ENCODE measurements at regions not wholly inside any gene's neighbourhood (a gene's known extent, or its start where the extent isn't known, plus 50 kb on each side); places are given as distances from the start of the nearest gene placed in this dataset.
"Not testable (repeated sequence)": the region's sequence is repeated elsewhere in the genome, so short reads cannot be mapped to it uniquely, and the experiment has no call there.

GRCh38 chr16:35102780-35103403 is 1643.5 kb downstream of the TP53TG3F start:
- DNase-seq (ENCODE audit: low spot score) = no peak
- Mint-ChIP-seq H3K4me1 (ENCODE audit: low read depth) (no peaks in the 10 kb centered on the region), H3K9me3 (peaks cover 32% of the 10 kb centered on the region), H3K27ac (no peak overlapping the region), H3K27me3 (ENCODE audit: low read depth) (no peaks in the 10 kb centered on the region), H3K4me3 (no peak overlapping the region), H3K36me3 (ENCODE audit: low read depth) (no peaks in the 10 kb centered on the region)

DNA sequence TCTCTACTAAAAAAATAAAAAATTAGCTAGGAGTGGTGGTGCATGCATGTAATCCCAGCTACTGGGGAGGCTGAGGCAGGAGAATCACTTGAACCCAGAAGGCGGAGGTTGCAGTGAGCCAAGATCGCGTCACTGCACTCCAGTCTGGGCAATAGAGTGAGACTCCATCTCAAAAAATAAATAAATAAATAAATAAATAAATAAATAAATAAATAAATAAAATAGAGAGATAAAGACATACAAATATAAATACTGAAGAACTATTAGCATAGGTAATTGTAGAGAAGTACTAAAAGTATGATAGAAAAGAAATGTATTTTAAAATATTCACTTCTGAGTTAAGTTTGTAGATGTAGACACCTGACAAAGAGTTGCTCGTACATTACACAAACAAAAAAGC is 1652.4 kb downstream of the TP53TG3F start:
- not testable (repeated sequence) for H3K4me3 Mint-ChIP-seq; H3K27ac Mint-ChIP-seq; H3K27me3 Mint-ChIP-seq (ENCODE audit: low read depth); H3K36me3 Mint-ChIP-seq (ENCODE audit: low read depth); H3K4me1 Mint-ChIP-seq (ENCODE audit: low read depth); DNase-seq (ENCODE audit: low spot score)
- peaks cover 18% of the 10 kb centered on the region for H3K9me3 Mint-ChIP-seq

DNA sequence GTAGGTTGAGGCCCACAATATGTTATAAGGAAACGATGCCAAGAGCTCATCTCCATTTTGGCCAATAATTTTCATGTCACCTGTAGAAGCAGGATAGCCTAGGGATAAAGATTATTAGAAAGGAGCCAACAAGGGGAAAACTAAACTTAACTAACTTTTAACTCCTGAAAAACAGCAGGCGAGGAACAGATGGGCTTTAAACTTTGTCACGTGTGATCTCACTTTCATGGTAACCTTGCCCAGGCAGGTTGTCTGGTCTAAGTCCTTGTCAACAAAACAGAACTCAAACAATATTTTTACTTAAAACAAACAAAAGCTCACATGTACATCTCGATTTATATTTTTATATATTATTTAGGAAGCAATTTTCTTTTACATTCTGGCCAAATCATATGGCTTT is 1672.0 kb downstream of the TP53TG3F start:
- peaks cover 33% of the 10 kb centered on the region for H3K9me3 Mint-ChIP-seq
- no peak for DNase-seq (ENCODE audit: low spot score)
- H3K27ac Mint-ChIP-seq = no peak overlapping the region
- H3K27me3 Mint-ChIP-seq (ENCODE audit: low read depth) = no peaks in the 10 kb centered on the region
- H3K4me3 Mint-ChIP-seq = no peak overlapping the region
- no peaks in the 10 kb centered on the region for H3K36me3 Mint-ChIP-seq (ENCODE audit: low read depth)
- no peaks in the 10 kb centered on the region for H3K4me1 Mint-ChIP-seq (ENCODE audit: low read depth)

DNA sequence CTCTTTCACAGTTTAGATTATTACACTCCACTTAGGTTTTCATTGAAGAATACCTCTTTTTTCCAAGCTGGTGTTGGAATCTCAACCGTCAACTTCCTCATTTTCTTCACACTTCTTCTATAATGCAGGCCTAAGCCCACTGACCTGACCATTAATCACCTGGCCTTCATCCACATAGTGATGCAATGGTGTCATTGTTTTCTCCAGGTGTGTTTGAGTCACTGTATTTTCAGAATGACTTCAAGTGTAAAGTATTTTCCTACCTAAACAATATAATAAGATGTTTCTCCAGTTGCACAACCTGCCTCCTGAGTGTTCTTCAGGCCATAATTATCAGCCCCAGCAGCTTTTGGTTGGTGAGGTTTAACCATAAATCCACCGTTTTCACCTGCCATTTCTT is 1675.1 kb downstream of the TP53TG3F start:
- no peaks in the 10 kb centered on the region for H3K4me1 Mint-ChIP-seq (ENCODE audit: low read depth)
- H3K9me3 Mint-ChIP-seq = peaks cover 18% of the 10 kb centered on the region
- H3K27ac Mint-ChIP-seq = no peak overlapping the region
- no peaks in the 10 kb centered on the region for H3K27me3 Mint-ChIP-seq (ENCODE audit: low read depth)
- H3K4me3 Mint-ChIP-seq = no peak overlapping the region
- DNase-seq (ENCODE audit: low spot score) = no peak
- H3K36me3 Mint-ChIP-seq (ENCODE audit: low read depth) = no peaks in the 10 kb centered on the region

DNA sequence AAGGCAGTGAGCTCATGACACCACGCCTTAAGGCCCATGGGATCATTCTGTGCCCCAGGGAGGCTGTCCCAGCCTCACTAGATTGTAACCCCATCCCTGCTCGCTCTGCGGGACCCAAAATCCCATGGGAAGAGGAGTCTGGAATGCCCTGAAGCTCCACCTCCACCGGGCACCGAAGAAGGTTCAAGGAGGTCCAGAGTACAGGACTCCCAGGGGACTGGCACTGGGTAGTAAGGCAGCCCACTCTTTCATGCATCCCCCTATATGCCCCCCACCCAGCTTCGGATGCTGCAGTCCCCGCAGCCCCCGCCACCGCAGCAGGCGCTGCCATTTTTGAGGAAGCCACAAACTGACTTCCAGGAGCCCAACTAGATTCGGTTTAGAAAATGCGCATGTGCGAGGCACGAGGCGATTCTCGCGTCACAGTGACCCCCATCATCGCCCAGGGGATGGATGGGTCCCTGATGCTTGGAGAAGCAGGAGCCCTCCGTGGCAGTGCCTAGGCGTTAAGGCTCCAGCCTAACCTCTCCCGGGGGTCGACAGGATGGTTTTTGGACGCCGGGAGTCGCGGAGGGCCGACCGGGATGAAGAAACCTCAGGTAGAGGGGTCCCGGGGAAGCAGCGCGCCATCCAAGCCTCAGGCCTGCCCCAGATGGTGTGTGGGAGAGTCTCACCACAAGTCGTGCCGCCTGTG is 1681.0 kb downstream of the TP53TG3F start:
- H3K27me3 Mint-ChIP-seq (ENCODE audit: low read depth) = no peaks in the 10 kb centered on the region
- H3K27ac Mint-ChIP-seq = no peak overlapping the region
- no peak for DNase-seq (ENCODE audit: low spot score)
- no peaks in the 10 kb centered on the region for H3K4me1 Mint-ChIP-seq (ENCODE audit: low read depth)
- peaks cover 3% of the 10 kb centered on the region for H3K36me3 Mint-ChIP-seq (ENCODE audit: low read depth)
- no peak overlapping the region for H3K4me3 Mint-ChIP-seq
- H3K9me3 Mint-ChIP-seq = peaks cover 32% of the 10 kb centered on the region

DNA sequence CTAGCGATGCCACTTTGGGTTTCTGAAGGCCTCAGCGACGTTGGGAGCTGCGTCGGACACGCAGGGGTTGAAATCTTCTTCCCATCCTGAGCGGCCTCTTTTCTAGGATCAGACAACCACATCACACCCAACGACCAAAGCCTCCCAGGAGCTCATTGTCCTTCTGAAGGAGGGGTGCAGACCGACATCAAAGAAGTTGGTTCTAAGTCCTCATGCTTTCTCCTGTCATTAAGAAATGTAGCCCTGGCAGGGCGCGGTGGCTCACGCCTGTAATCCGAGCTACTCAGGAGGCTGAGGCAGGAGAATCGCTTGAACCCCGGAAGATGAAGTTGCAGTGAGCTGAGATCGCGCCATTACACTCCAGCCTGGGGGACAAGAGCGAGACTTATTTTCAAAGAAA is 1681.9 kb downstream of the TP53TG3F start:
- H3K27ac Mint-ChIP-seq = no peak overlapping the region
- H3K9me3 Mint-ChIP-seq = peaks cover 32% of the 10 kb centered on the region
- no peaks in the 10 kb centered on the region for H3K4me1 Mint-ChIP-seq (ENCODE audit: low read depth)
- H3K27me3 Mint-ChIP-seq (ENCODE audit: low read depth) = no peaks in the 10 kb centered on the region
- H3K36me3 Mint-ChIP-seq (ENCODE audit: low read depth) = peaks cover 3% of the 10 kb centered on the region
- DNase-seq (ENCODE audit: low spot score) = no peak
- no peak overlapping the region for H3K4me3 Mint-ChIP-seq

DNA sequence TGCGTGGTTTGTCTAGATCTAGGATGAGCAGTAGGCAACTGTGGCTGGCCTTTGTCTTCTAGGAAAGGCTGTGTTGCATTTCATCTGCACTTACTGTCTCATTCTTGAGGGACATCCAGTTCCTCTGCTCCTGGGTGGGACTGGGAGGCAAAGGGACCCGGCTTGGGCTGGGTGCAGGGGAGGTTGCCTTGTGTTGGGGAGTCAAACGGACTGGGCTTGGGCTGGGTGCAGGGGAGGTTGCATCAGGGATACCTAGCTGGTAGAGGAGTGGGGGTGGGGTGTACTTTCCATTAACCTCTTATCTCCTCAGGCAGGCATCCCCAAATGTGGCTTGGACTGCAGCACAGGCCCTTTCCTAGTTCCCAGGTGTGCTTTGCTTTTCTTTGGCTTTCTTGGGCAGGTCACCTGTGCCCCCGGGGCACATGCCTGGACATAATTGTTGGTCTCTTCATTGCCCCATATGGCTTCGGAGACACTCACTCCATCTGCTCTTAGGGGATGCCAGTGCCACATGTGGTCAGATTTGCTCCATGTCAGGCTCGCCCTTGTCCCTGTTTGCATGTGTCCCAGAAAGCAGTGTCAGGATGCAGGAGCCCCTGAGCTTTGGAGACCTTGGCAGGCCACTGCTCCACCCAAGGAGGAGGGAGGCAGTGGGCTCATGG is 1682.9 kb downstream of the TP53TG3F start:
- no peak for DNase-seq (ENCODE audit: low spot score)
- no peaks in the 10 kb centered on the region for H3K4me1 Mint-ChIP-seq (ENCODE audit: low read depth)
- H3K4me3 Mint-ChIP-seq = no peak overlapping the region
- H3K27ac Mint-ChIP-seq = no peak overlapping the region
- H3K27me3 Mint-ChIP-seq (ENCODE audit: low read depth) = no peaks in the 10 kb centered on the region
- H3K36me3 Mint-ChIP-seq (ENCODE audit: low read depth) = peaks cover 3% of the 10 kb centered on the region
- peaks cover 32% of the 10 kb centered on the region for H3K9me3 Mint-ChIP-seq

GRCh38 chr16:35142809-35143192 is 1683.4 kb downstream of the TP53TG3F start:
- H3K4me3 Mint-ChIP-seq = no peak overlapping the region
- H3K27me3 Mint-ChIP-seq (ENCODE audit: low read depth) = no peaks in the 10 kb centered on the region
- H3K27ac Mint-ChIP-seq = no peak overlapping the region
- peaks cover 32% of the 10 kb centered on the region for H3K9me3 Mint-ChIP-seq
- peaks cover 3% of the 10 kb centered on the region for H3K36me3 Mint-ChIP-seq (ENCODE audit: low read depth)
- H3K4me1 Mint-ChIP-seq (ENCODE audit: low read depth) = no peaks in the 10 kb centered on the region
- DNase-seq (ENCODE audit: low spot score) = no peak

- Mint-ChIP-seq H3K36me3 (ENCODE audit: low read depth) (peaks cover 3% of the 10 kb centered on the region), H3K27me3 (ENCODE audit: low read depth) (no peaks in the 10 kb centered on the region), H3K9me3 (peaks cover 39% of the 10 kb centered on the region), H3K27ac (no peak overlapping the region), H3K4me3 (no peak overlapping the region), H3K4me1 (ENCODE audit: low read depth) (no peaks in the 10 kb centered on the region)
- DNase-seq (ENCODE audit: low spot score) = no peak
Measured at GRCh38 chr16:35144212-35144932, 1685.0 kb downstream of the TP53TG3F start.

GRCh38 chr16:35146031-35146710 is 1686.8 kb downstream of the TP53TG3F start:
- H3K4me1 Mint-ChIP-seq (ENCODE audit: low read depth) = no peaks in the 10 kb centered on the region
- peaks cover 3% of the 10 kb centered on the region for H3K36me3 Mint-ChIP-seq (ENCODE audit: low read depth)
- no peak for DNase-seq (ENCODE audit: low spot score)
- no peak overlapping the region for H3K27ac Mint-ChIP-seq
- peaks cover 38% of the 10 kb centered on the region for H3K9me3 Mint-ChIP-seq
- H3K4me3 Mint-ChIP-seq = no peak overlapping the region
- H3K27me3 Mint-ChIP-seq (ENCODE audit: low read depth) = no peaks in the 10 kb centered on the region

- peaks cover under 1% of the 10 kb centered on the region for H3K36me3 Mint-ChIP-seq (ENCODE audit: low read depth)
- no peaks in the 10 kb centered on the region for H3K27me3 Mint-ChIP-seq (ENCODE audit: low read depth)
- no peaks in the 10 kb centered on the region for H3K4me1 Mint-ChIP-seq (ENCODE audit: low read depth)
- peaks cover 40% of the 10 kb centered on the region for H3K9me3 Mint-ChIP-seq
- H3K4me3 Mint-ChIP-seq = no peak overlapping the region
- no peak overlapping the region for H3K27ac Mint-ChIP-seq
- no peak for DNase-seq (ENCODE audit: low spot score)
Measured at GRCh38 chr16:35146723-35147458, 1687.5 kb downstream of the TP53TG3F start.

- Mint-ChIP-seq H3K4me3 (no peak overlapping the region), H3K27ac (no peak overlapping the region), H3K4me1 (ENCODE audit: low read depth) (no peaks in the 10 kb centered on the region), H3K36me3 (ENCODE audit: low read depth) (no peaks in the 10 kb centered on the region), H3K27me3 (ENCODE audit: low read depth) (no peaks in the 10 kb centered on the region), H3K9me3 (peaks cover 39% of the 10 kb centered on the region)
- no peak for DNase-seq (ENCODE audit: low spot score)
Measured at GRCh38 chr16:35147556-35148504, 1688.4 kb downstream of the TP53TG3F start.
